Right renal cortex interstitium (tissue), 3 donors: ENCODE measurements at regions not wholly inside any gene's neighbourhood (a gene's known extent, or its start where the extent isn't known, plus 50 kb on each side); places are given as distances from the start of the nearest gene placed in this dataset.

Experiments used
- DNase-seq, 3 donors: peaks; one replicate each; pipeline ENCODE4 v3.0.0-alpha.2; 2013; ENCODE audit warnings: low read depth in 3 of 3, low spot score in 2 of 3

DNA sequence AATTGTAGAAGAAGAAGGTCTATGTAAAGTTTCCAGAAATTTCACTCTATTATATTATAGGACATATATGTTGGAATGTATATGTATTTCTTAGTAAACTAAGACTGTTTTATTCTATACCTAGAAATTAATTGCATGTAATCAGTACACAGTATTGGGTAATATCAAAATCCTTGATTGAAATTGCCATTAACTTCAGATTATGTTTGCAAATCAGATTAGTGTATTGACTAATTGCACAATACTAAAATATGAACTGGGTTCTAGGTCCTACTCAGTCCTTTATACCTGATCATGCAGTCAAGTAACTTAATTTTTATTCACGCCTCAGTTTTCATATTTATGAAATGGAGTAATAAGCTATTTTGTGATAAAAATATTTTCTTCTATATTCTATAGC, 950.3 kb upstream of the ADGRL3 start:
- no peak for DNase-seq

GRCh38 chr4:60250657-60251056, 949.5 kb upstream of the ADGRL3 start:
- DNase-seq: no peak

DNA sequence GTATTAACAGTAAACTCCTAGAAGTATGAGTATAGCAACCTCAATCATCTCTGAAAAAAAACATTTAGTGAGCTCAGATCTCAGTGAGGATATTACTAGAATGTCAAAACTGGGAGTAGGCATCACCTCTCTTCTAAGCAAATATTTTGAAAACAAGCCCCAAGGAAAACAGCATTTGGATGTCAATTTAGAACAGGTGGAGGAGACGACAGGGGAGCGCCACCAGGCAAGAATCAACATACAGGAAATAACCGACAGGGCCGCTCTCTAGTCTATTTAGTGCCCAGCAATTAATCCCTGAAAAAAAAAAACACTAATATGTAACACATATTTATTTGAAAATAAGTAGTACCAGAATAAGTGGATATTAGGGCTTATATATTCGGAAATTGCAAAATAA, 940.3 kb upstream of the ADGRL3 start:
- no peak for DNase-seq

GRCh38 chr4:60266505-60266904, 933.6 kb upstream of the ADGRL3 start:
- no peak for DNase-seq

GRCh38 chr4:60296386-60296785, 903.7 kb upstream of the ADGRL3 start:
- no peak for DNase-seq

GRCh38 chr4:60313611-60314178, 886.4 kb upstream of the ADGRL3 start:
- DNase-seq: no peak

- DNase-seq: no peak
Observed at GRCh38 chr4:60314416-60314815, 885.7 kb upstream of the ADGRL3 start.

DNA sequence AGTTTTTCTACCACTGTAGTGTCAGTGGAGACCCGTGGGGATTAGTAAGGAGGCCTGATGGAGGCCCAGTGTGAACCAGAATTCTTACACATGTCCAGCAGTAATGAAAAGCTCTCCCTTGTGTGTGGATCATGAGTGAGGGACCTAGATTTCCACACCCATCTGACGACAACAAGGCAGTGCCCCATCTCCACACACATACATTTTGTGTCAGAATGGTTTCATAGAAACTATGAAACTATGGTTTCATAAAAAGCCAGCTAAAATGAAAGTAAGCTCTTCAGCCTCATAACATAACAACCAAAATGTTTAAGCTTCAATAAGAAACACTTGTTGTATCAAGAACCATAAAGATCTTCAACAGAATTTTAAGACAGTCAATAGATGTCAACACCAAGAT, 884.5 kb upstream of the ADGRL3 start:
- DNase-seq: no peak

DNA sequence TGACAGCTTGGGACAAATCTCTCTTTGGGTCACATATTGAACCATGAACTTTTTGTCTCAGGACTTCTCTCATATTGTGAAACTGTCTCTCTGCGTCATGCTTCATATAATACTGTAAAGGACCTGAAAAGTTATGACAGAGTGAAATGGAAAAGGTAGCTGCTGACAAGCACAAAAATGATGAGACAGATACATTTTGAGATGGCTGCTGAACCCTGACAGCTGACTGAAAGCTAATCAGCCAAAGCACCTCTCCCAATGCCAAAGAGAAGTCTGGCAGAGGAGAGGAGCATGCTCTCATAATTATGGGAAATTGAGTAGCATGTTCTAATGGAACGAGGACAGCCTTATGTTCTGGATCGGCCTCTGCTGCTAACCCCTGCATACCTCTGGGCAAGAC, 873.4 kb upstream of the ADGRL3 start:
- DNase-seq: no peak

DNA sequence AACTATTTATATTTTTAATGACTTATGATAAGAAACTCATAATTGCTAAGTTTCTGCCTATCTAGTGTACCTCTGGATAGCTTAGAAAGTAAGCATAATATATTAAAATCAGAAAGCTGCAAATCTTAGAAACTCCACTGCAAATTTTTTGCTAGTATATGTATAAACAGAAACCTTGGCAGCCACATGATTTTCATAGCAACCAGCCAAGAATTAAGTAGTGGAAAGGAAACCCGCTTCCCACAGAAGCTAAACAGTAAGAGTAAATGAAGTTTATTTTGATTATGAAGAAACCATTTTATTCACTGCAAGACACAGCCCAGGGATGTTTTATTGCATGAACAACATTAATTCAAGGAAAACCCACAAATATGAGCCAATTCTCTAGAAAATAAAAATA, 872.5 kb upstream of the ADGRL3 start:
- no peak for DNase-seq

- DNase-seq: no peak
Observed at GRCh38 chr4:60344908-60345307, 855.2 kb upstream of the ADGRL3 start.

GRCh38 chr4:60345392-60345791, 854.7 kb upstream of the ADGRL3 start:
- no peak for DNase-seq

- DNase-seq: peak; percentile 19 to 27 (median 27)
Observed at GRCh38 chr4:60359746-60360367, 840.3 kb upstream of the ADGRL3 start.

DNA sequence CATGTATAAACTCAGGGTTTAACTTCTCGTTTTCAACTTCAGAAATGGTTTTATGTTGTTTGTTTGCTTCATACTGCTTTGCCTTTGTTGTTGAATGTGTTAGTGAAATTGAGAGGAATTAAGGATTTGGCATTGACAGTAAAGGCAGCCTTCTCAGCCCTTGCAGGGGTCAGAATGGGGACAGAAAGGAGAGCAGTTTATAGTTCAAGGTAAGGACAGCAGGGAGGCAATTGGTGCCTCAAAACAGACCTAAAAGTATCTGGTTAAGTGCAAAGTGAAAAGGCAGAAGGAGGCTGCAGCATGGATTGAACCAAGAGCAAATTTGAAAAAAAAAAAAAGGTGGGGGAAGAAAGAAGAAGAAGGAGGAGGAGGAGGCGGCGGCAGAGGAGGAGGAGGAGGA, 835.0 kb upstream of the ADGRL3 start:
- DNase-seq: no peak

GRCh38 chr4:60366661-60367060, 833.5 kb upstream of the ADGRL3 start:
- DNase-seq: no peak

DNA sequence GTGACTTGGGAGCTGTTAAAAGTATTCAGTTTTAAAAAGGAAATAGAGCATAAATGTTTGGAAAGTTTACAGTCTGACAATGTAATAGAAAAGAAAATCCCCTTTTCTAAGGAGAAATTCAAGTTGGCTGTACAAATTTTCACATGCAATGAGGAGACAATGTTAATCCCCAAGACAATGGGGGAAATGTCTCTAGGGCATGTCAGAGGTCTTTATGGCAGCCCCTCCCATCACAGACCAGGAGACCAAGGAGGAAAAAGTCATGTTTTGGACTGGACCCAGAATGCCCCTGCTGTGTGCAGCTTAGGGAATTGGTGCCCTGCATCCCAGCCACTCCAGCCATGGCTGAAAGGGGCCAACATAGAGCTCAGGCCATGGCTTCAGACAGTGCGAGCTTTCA, 831.1 kb upstream of the ADGRL3 start:
- no peak for DNase-seq

DNA sequence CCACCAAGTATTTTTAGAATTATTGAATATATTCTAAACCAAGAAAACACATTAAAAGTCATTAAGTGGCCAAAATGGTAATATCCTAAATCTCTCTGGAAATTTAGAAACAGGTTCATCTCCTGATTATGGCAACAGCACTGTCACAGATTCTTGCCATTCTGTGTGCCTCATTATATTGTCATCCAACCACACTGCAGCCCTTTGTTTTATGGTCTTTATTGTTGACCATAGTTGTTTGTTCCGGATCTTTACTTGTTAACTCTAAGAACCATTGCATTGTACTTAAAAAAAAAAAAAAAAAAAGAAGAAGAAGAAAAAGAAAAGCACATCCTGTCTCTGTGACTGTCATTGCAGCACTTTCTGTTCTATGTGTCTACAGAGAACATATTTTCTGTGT, 822.1 kb upstream of the ADGRL3 start:
- no peak for DNase-seq

DNA sequence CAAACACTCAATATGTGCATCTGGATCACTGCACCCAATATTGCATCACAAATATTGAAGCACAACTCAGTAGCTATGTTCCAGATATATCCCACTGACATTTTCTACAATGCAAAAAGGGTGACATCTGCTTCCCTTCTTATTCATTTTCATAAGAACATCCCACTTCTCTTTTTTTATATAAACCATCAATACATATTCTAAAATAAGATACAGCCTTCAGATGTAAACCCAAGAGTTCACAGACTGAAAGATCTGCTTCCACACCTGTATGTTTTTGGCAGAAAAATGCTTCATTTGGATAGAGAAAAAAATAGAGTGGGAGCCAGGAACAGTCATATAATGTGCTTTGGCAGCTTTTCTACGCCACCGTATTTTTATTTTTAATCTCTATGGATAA, 815.6 kb upstream of the ADGRL3 start:
- no peak for DNase-seq

- DNase-seq: no peak
Observed at GRCh38 chr4:60389633-60390032, 810.5 kb upstream of the ADGRL3 start.

GRCh38 chr4:60396341-60397049, 803.6 kb upstream of the ADGRL3 start:
- DNase-seq: no peak

- DNase-seq: no peak
Observed at GRCh38 chr4:60400593-60400992, 799.5 kb upstream of the ADGRL3 start.

- no peak for DNase-seq
Observed at GRCh38 chr4:60404027-60404426, 796.1 kb upstream of the ADGRL3 start.
